Right cardiac atrium (tissue), 5 donors: ENCODE measurements at regions not wholly inside any gene's neighbourhood (a gene's known extent, or its start where the extent isn't known, plus 50 kb on each side); places are given as distances from the start of the nearest gene placed in this dataset.

Experiments
- ATAC-seq, 2 donors: fragments of 200-7000 bp; cut with Tn5 transposase; one replicate each; pipeline versions ENCODE4 v1.8.0 to v1.9.1; 2020; ENCODE audit warnings: moderate library complexity in 2 of 2, mild to moderate bottlenecking in 1 of 2
- DNase-seq, 3 donors: peaks; one replicate each; pipeline ENCODE4 v3.0.0-alpha.2; 2020
- H3K27ac ChIP-seq: one replicate; pipeline ENCODE4 v1.5.1; 2013; ENCODE audit warnings: mild to moderate bottlenecking, low read length, control low read depth, moderate library complexity
- H3K27me3 ChIP-seq: one replicate; pipeline ENCODE4 v1.6.1; 2013; ENCODE audit not compliant: control insufficient read depth, insufficient read depth
- H3K4me1 ChIP-seq: one replicate; pipeline ENCODE4 v1.6.1; 2013; ENCODE audit warnings: low read length; ENCODE audit not compliant: control insufficient read depth, insufficient read depth
- H3K4me3 ChIP-seq: one replicate; pipeline ENCODE4 v1.5.1; 2013; ENCODE audit warnings: low read length, control low read depth
- H3K9me3 ChIP-seq: one replicate; pipeline ENCODE4 v1.6.1; 2013; ENCODE audit warnings: low read length; ENCODE audit not compliant: control insufficient read depth
- WGBS: extraction: QIAGEN DNeasy Blood & Tissue Kit; methylation state at CpG from one replicate; pipeline ENCODE4 v1.1.7; 2013; 5-methylcytosine and 5-hydroxymethylcytosine counted together
- intact Hi-C, 4 donors: fragments of 100-400 bp; cut with DNase I; formaldehyde crosslinking; loops; one replicate each; pipeline versions ENCODE4 v1.11.0 to v1.14.0; 2022 to 2023
- donor health status: healthy with polysubstance abuse.
- donor health status: DM: no; HTN: yes; CAD: no.
- donor health status: DM: no; HTN: no; CAD: no.
- donor health status: DM: no; HTN: yes; CAD: no; lungs with severe emphysema.
- donor health status: DM: yes; HTN: yes; CAD: no.

GRCh38 chr2:225190987-225191386 is 148.7 kb upstream of the DOCK10 start:
- no peak for DNase-seq
- no peak overlapping the region for H3K27ac ChIP-seq
- H3K9me3 ChIP-seq, result no peaks in the 10 kb centered on the region
- no peaks in the 10 kb centered on the region for H3K4me1 ChIP-seq
- ATAC-seq, result no peak
- H3K27me3 ChIP-seq, result no peaks in the 10 kb centered on the region
- H3K4me3 ChIP-seq, result no peak overlapping the region
- intact Hi-C loops, result no loop called here
- 54% methylated on average over 1 of the region's 1 CpG for WGBS

GRCh38 chr2:225184948-225185347 is 142.7 kb upstream of the DOCK10 start:
- Histone ChIP-seq H3K27ac (no peak overlapping the region), H3K27me3 (no peaks in the 10 kb centered on the region), H3K4me1 (no peaks in the 10 kb centered on the region), H3K4me3 (no peak overlapping the region), H3K9me3 (no peaks in the 10 kb centered on the region)
- no peak for ATAC-seq
- 68% methylated on average over 2 of the region's 2 CpGs for WGBS
- intact Hi-C loops, result no loop called here
- no peak for DNase-seq

- H3K9me3 ChIP-seq, result no peaks in the 10 kb centered on the region
- ATAC-seq (no peak), DNase-seq (no peak)
- no peak overlapping the region for H3K4me3 ChIP-seq
- no peak overlapping the region for H3K27ac ChIP-seq
- 53% methylated on average over 1 of the region's 1 CpG for WGBS
- H3K27me3 ChIP-seq, result no peaks in the 10 kb centered on the region
- H3K4me1 ChIP-seq, result no peaks in the 10 kb centered on the region
- intact Hi-C loops, result no loop called here
These were observed 139.9 kb upstream of the DOCK10 start for GRCh38 chr2:225182126-225182525.

- Histone ChIP-seq H3K4me1 (no peaks in the 10 kb centered on the region), H3K4me3 (no peak overlapping the region), H3K27me3 (no peaks in the 10 kb centered on the region), H3K9me3 (no peaks in the 10 kb centered on the region), H3K27ac (no peak overlapping the region)
- intact Hi-C loops, result no loop called here
- no peak for DNase-seq
- no peak for ATAC-seq
- 72% methylated on average over 1 of the region's 1 CpG for WGBS
These were observed 134.8 kb upstream of the DOCK10 start for GRCh38 chr2:225177098-225177497.

GRCh38 chr2:225173909-225174308 is 131.6 kb upstream of the DOCK10 start:
- Histone ChIP-seq H3K4me1 (no peaks in the 10 kb centered on the region), H3K27me3 (no peaks in the 10 kb centered on the region), H3K27ac (no peak overlapping the region), H3K4me3 (no peak overlapping the region), H3K9me3 (no peaks in the 10 kb centered on the region)
- intact Hi-C loops, result no loop called here
- no peak for DNase-seq
- WGBS, result 44% methylated on average over 3 of the region's 3 CpGs
- ATAC-seq, result peak in 1 of 2 donors; percentile 23

- Histone ChIP-seq H3K27ac (no peak overlapping the region), H3K4me3 (no peak overlapping the region), H3K4me1 (no peaks in the 10 kb centered on the region), H3K9me3 (no peaks in the 10 kb centered on the region), H3K27me3 (no peaks in the 10 kb centered on the region)
- WGBS, result 81% methylated on average over 6 of the region's 6 CpGs
- ATAC-seq (peak in 1 of 2 donors; percentile 55), DNase-seq (no peak)
- intact Hi-C loops, result no loop called here
These were observed 129.1 kb upstream of the DOCK10 start for GRCh38 chr2:225171350-225171749.

- DNase-seq (no peak), ATAC-seq (no peak)
- intact Hi-C loops, result no loop called here
- WGBS, result 88% methylated on average over 1 of the region's 1 CpG
- H3K27ac ChIP-seq, result no peak overlapping the region
- no peaks in the 10 kb centered on the region for H3K4me1 ChIP-seq
- H3K4me3 ChIP-seq, result no peak overlapping the region
- no peaks in the 10 kb centered on the region for H3K27me3 ChIP-seq
- no peaks in the 10 kb centered on the region for H3K9me3 ChIP-seq
These were observed 127.9 kb upstream of the DOCK10 start for GRCh38 chr2:225170162-225170561.

- no peaks in the 10 kb centered on the region for H3K4me1 ChIP-seq
- ATAC-seq (no peak), DNase-seq (no peak)
- H3K4me3 ChIP-seq, result no peak overlapping the region
- no peaks in the 10 kb centered on the region for H3K9me3 ChIP-seq
- 81% methylated on average over 4 of the region's 4 CpGs for WGBS
- intact Hi-C loops, result no loop called here
- no peaks in the 10 kb centered on the region for H3K27me3 ChIP-seq
- H3K27ac ChIP-seq, result no peak overlapping the region
These were observed 127.1 kb upstream of the DOCK10 start for GRCh38 chr2:225169396-225169795.

- no peak overlapping the region for H3K27ac ChIP-seq
- intact Hi-C loops, result no loop called here
- ATAC-seq (no peak), DNase-seq (no peak)
- 56% methylated on average over 2 of the region's 2 CpGs for WGBS
- no peaks in the 10 kb centered on the region for H3K9me3 ChIP-seq
- no peak overlapping the region for H3K4me3 ChIP-seq
- no peaks in the 10 kb centered on the region for H3K4me1 ChIP-seq
- no peaks in the 10 kb centered on the region for H3K27me3 ChIP-seq
These were observed 122.8 kb upstream of the DOCK10 start for GRCh38 chr2:225165052-225165451.

GRCh38 chr2:225164401-225165050 is 122.3 kb upstream of the DOCK10 start:
- Histone ChIP-seq H3K9me3 (no peaks in the 10 kb centered on the region), H3K4me3 (no peak overlapping the region), H3K27me3 (no peaks in the 10 kb centered on the region), H3K4me1 (no peaks in the 10 kb centered on the region), H3K27ac (no peak overlapping the region)
- 44% methylated on average over 11 of the region's 11 CpGs for WGBS
- peak in 1 of 3 donors; percentile 28 for DNase-seq
- no peak for ATAC-seq
- intact Hi-C loops, result no loop called here

- no peak for DNase-seq
- intact Hi-C loops, result no loop called here
- ATAC-seq, result no peak
- no peaks in the 10 kb centered on the region for H3K27me3 ChIP-seq
- H3K9me3 ChIP-seq, result no peaks in the 10 kb centered on the region
- H3K4me1 ChIP-seq, result no peaks in the 10 kb centered on the region
- no peak overlapping the region for H3K27ac ChIP-seq
- no peak overlapping the region for H3K4me3 ChIP-seq
These were observed 116.1 kb upstream of the DOCK10 start for GRCh38 chr2:225158360-225158759.

- ATAC-seq (no peak), DNase-seq (no peak)
- no peaks in the 10 kb centered on the region for H3K4me1 ChIP-seq
- H3K4me3 ChIP-seq, result no peak overlapping the region
- 74% methylated on average over 4 of the region's 4 CpGs for WGBS
- H3K27me3 ChIP-seq, result no peaks in the 10 kb centered on the region
- intact Hi-C loops, result no loop called here
- no peaks in the 10 kb centered on the region for H3K9me3 ChIP-seq
- H3K27ac ChIP-seq, result no peak overlapping the region
These were observed 114.7 kb upstream of the DOCK10 start for GRCh38 chr2:225156853-225157451.
